GM21576 (cell line): ENCODE measurements at regions not wholly inside any gene's neighbourhood (a gene's known extent, or its start where the extent isn't known, plus 50 kb on each side); places are given as distances from the start of the nearest gene placed in this dataset.
"Not testable (repeated sequence)": the region's sequence is repeated elsewhere in the genome, so short reads cannot be mapped to it uniquely, and the experiment has no call there.

Experiments used
- ATAC-seq: cut with Tn5 transposase; IDR thresholded peaks from one replicate; pipeline ENCODE4 v1.9.1; 2021; ENCODE audit warnings: mild to moderate bottlenecking, moderate library complexity; ENCODE audit not compliant: unreplicated experiment

- ATAC-seq = no peak
These were observed 239.3 kb upstream of the C2CD4B start for GRCh38 chr15:62404194-62404985.

- no peak for ATAC-seq
These were observed 241.3 kb upstream of the C2CD4B start for GRCh38 chr15:62406305-62406891.

GRCh38 chr15:62407216-62407615, 242.1 kb upstream of the C2CD4B start:
- no peak for ATAC-seq

- ATAC-seq = no peak
These were observed 242.9 kb upstream of the C2CD4B start for GRCh38 chr15:62407962-62408361.

GRCh38 chr15:62409466-62409865, 244.4 kb upstream of the C2CD4B start:
- ATAC-seq = no peak

GRCh38 chr15:62412686-62413085, 247.6 kb upstream of the C2CD4B start:
- ATAC-seq = no peak

GRCh38 chr15:62413153-62413552, 248.1 kb upstream of the C2CD4B start:
- no peak for ATAC-seq

GRCh38 chr15:62413786-62414185, 248.7 kb upstream of the C2CD4B start:
- ATAC-seq = no peak

- ATAC-seq = no peak
These were observed 250.4 kb upstream of the C2CD4B start for GRCh38 chr15:62415498-62415897.

- no peak for ATAC-seq
These were observed 251.4 kb upstream of the C2CD4B start for GRCh38 chr15:62416526-62416925.

- ATAC-seq = no peak
These were observed 252.4 kb upstream of the C2CD4B start for GRCh38 chr15:62417439-62417838.

- not testable (repeated sequence) for ATAC-seq
These were observed 253.4 kb upstream of the C2CD4B start for GRCh38 chr15:62418496-62418895.

- no peak for ATAC-seq
These were observed 254.1 kb upstream of the C2CD4B start for GRCh38 chr15:62419192-62419591.

- ATAC-seq = not testable (repeated sequence)
These were observed 255.3 kb upstream of the C2CD4B start for GRCh38 chr15:62420371-62420770.

- ATAC-seq = no peak
These were observed 256.2 kb upstream of the C2CD4B start for GRCh38 chr15:62421289-62421688.

- ATAC-seq = no peak
These were observed 261.4 kb upstream of the C2CD4B start for GRCh38 chr15:62426387-62426956.

- ATAC-seq = no peak
These were observed 263.2 kb upstream of the C2CD4B start for GRCh38 chr15:62428259-62428658.

- no peak for ATAC-seq
These were observed 263.9 kb upstream of the C2CD4B start for GRCh38 chr15:62428851-62429598.

- ATAC-seq = no peak
These were observed 265.0 kb upstream of the C2CD4B start for GRCh38 chr15:62430056-62430455.

- no peak for ATAC-seq
These were observed 265.5 kb upstream of the C2CD4B start for GRCh38 chr15:62430552-62430951.

GRCh38 chr15:62431008-62431797, 266.1 kb upstream of the C2CD4B start:
- no peak for ATAC-seq
